ENCODE measurements at regions not wholly inside any gene's neighbourhood (a gene's known extent, or its start where the extent isn't known, plus 50 kb on each side); places are given as distances from the start of the nearest gene placed in this dataset.

GRCh38 chr14:105937253-105938054 lies 411.1 kb downstream of the TMEM121 start:
- H3K4me1 ChIP-seq: no peaks in the 10 kb centered on the region
- no peaks in the 10 kb centered on the region for H3K36me3 ChIP-seq
- DNase-seq (no peak), ATAC-seq (no peak)
- H3K9me3 ChIP-seq: peaks cover 0 to 33% of the 10 kb centered on the region in 2 donors
- peaks cover 0 to 40% of the 10 kb centered on the region in 2 donors for H3K27me3 ChIP-seq
- TF ChIP-seq, protein P1, sequence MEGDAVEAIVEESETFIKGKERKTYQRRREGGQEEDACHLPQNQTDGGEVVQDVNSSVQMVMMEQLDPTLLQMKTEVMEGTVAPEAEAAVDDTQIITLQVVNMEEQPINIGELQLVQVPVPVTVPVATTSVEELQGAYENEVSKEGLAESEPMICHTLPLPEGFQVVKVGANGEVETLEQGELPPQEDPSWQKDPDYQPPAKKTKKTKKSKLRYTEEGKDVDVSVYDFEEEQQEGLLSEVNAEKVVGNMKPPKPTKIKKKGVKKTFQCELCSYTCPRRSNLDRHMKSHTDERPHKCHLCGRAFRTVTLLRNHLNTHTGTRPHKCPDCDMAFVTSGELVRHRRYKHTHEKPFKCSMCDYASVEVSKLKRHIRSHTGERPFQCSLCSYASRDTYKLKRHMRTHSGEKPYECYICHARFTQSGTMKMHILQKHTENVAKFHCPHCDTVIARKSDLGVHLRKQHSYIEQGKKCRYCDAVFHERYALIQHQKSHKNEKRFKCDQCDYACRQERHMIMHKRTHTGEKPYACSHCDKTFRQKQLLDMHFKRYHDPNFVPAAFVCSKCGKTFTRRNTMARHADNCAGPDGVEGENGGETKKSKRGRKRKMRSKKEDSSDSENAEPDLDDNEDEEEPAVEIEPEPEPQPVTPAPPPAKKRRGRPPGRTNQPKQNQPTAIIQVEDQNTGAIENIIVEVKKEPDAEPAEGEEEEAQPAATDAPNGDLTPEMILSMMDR (IDR thresholded peaks at IDR 0.05): no peak
- H3K4me3 ChIP-seq: no peak overlapping the region
- intact Hi-C loops (cut with DNase I): no loop called here
- H3K27ac ChIP-seq: no peak overlapping the region

DNA sequence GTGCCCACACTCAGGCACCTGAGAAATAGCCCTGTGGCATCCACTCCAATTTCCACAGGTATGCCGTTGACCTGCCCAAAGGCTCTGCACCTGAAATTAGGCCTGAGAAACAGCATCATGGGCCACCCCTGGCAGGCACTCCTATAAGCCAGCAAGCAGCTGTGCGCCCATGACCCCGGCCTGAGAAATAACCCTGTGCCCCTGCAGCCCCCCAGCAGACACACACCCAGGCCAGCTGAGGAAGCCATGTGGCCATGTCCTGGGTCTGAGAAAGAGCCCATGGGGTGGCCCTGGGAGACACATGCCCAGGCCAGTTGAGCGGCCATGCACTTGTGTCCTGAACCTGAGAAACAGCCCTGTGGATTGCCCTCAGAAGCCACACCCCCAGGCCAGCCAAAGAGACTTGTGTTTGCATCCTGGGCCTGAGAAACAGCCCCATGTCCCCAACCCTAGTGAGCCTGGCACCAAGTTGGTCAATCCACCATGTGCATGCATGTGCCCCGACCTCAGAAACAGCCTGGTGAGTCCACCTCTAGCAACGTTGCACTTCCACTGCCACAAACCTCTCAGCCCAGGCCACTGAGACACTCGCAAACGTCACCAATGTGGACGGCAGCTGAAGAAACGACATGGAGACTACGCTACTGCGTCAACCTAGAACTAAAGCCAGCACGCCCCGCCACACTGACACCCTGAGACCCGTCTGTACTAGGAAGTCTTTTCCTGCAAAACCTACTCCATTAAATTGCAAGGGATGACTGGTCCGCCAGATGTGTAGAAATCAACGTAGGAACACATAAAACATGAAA lies 411.9 kb downstream of the TMEM121 start:
- TF ChIP-seq, protein P1 (IDR thresholded peaks at IDR 0.05): no peak
- DNase-seq (peak in 1 of 4 donors; percentile 54), ATAC-seq (no peak)
- Histone ChIP-seq H3K27ac (no peak overlapping the region), H3K36me3 (no peaks in the 10 kb centered on the region), H3K4me1 (no peaks in the 10 kb centered on the region), H3K4me3 (no peak overlapping the region), H3K9me3 (peaks cover 0 to 33% of the 10 kb centered on the region in 2 donors), H3K27me3 (peaks cover 0 to 32% of the 10 kb centered on the region in 2 donors)
- intact Hi-C loops (cut with DNase I): no loop called here

DNA sequence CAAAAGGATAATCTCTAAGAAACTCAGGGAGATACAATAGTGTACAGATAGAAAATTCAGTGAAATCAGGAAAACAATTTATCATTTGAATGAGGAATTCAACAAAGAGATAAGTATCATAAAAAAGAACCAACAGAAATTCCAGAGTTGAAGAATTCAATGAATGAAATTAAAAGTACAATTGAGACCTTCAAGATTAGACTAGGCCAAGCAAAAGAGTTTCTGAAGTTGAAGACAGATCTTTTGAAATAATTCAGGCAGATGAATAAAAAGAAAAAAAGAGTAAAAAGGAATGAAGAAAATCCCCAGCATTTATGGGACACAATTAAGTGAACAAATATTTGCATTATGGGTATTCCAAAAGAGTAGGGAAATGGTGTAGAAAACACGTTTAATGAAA lies 412.6 kb downstream of the TMEM121 start:
- Histone ChIP-seq H3K36me3 (no peaks in the 10 kb centered on the region), H3K27ac (no peak overlapping the region), H3K27me3 (peaks cover 0 to 25% of the 10 kb centered on the region in 2 donors), H3K4me3 (no peak overlapping the region), H3K9me3 (peaks cover 0 to 33% of the 10 kb centered on the region in 2 donors), H3K4me1 (no peaks in the 10 kb centered on the region)
- ATAC-seq (no peak), DNase-seq (no peak)
- intact Hi-C loops (cut with DNase I): no loop called here
- TF ChIP-seq, protein P1 (IDR thresholded peaks at IDR 0.05): no peak

DNA sequence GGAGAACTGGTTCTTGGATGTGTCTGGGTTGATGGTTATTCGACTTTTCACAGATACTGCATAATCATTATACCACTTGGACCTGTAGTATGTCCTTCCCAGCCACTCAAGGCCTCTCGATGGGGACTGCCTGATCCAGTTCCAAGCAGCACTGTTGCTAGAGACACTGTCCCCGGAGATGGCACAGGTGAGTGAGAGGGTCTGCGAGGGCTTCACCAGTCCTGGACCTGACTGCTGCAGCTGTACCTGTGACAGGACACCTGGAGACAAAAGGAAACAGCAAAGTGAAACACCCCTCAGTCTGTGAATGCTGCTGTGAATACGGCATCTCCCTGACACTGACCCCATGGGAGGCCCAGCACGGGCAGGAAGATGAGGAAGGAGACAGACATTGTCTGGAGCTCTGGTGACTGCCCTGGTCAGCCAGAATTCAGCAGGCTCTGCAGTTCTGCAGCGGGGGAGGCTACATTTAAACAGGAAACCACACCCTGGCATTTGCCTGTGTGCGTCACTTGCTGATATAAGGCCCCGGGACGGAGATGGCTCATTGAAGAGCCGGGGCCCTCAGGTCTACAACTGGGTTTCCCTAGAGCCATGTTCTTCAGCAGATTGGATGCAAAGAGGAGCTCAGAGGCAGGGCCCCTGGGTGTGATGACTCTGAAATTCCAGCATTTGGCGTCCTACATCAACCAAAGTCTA lies 413.6 kb downstream of the TMEM121 start:
- TF ChIP-seq, protein P1 (IDR thresholded peaks at IDR 0.05): no peak
- Histone ChIP-seq H3K4me3 (no peak overlapping the region), H3K9me3 (peaks cover 0 to 33% of the 10 kb centered on the region in 2 donors), H3K4me1 (no peaks in the 10 kb centered on the region), H3K27me3 (peaks cover 0 to 26% of the 10 kb centered on the region in 2 donors), H3K27ac (no peak overlapping the region), H3K36me3 (no peaks in the 10 kb centered on the region)
- no peak for DNase-seq
- intact Hi-C loops (cut with DNase I): no loop called here
- no peak for ATAC-seq

All from left lung (tissue), 4 donors.